ENCODE measurements at regions not wholly inside any gene's neighbourhood (a gene's known extent, or its start where the extent isn't known, plus 50 kb on each side); places are given as distances from the start of the nearest gene placed in this dataset.

DNA sequence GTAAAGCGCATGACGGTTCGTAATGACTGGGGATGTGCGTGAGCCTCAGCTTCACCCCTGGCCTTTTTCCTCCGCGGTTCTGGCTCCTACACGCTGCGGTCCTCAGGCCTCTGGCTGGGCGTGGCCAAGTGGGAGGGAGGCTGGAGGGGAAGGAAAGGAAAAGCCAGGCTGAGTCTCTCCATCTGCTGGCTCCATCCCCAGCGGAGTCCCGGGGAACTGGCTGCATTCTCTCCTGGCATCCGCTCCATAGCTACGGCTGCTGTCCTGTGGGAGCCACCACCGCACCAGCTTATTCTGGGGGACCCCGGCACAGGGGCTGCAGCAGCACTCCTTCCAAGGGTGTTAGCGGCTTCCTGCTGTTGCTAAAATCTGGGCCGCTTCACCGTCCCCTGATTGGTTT lies 68.2 kb upstream of the SLC24A4 start:
- Histone ChIP-seq H3K36me3 (replicated peaks in 1 of 2; ENCODE audit: control insufficient read depth in 1 of 2, insufficient read depth in 2 of 2, low read length in 2 of 2) (no peaks in the 10 kb centered on the region), H3K4me2 (replicated peaks; ENCODE audit: extremely low read depth, low read length, poor library complexity, severe bottlenecking) (peak overlapping the region; percentile 10), H3K9me3 (replicated peaks in 1 of 2; ENCODE audit: control insufficient read depth in 1 of 2, insufficient read depth in 1 of 2, low read length in 2 of 2) (no peaks in the 10 kb centered on the region), H3K4me3 (replicated peaks in 1 of 3; ENCODE audit: low read depth in 2 of 3, low read length in 3 of 3) (peak overlapping the region in 1 of 3 experiments; percentile 44), H3K9ac (ENCODE audit: insufficient read depth, low read length, poor library complexity, severe bottlenecking) (no peak overlapping the region), H4K20me1 (ENCODE audit: insufficient read depth, low read length) (no peaks in the 10 kb centered on the region), H3K79me2 (ENCODE audit: insufficient read depth, low read length) (no peaks in the 10 kb centered on the region), H2AFZ (ENCODE audit: insufficient read depth, low read depth, low read length, poor library complexity, severe bottlenecking) (peak overlapping the region; percentile 38), H3K4me1 (ENCODE audit: control insufficient read depth in 1 of 2, insufficient read depth in 2 of 2, low read length in 2 of 2) (peaks cover 34 to 46% of the 10 kb centered on the region in 2 donors), H3K27me3 (ENCODE audit: control insufficient read depth in 2 of 2, insufficient read depth in 2 of 2, low read length in 2 of 2) (peaks cover 9 to 46% of the 10 kb centered on the region in 2 donors), H3K27ac (ENCODE audit: low read depth in 1 of 2, low read length in 2 of 2) (no peak overlapping the region)
- WGBS (ENCODE audit: insufficient coverage), result 26% methylated on average over 15 of the region's 18 CpGs
- peaks cover 7 to 12% of the 10 kb centered on the region in 2 donors for H3K36me3 Mint-ChIP-seq
- peaks cover 47 to 54% (median 49%) of the 10 kb centered on the region in 3 donors for H3K27me3 Mint-ChIP-seq (ENCODE audit: low read depth in 3 of 3)
- TF ChIP-seq, protein P1, sequence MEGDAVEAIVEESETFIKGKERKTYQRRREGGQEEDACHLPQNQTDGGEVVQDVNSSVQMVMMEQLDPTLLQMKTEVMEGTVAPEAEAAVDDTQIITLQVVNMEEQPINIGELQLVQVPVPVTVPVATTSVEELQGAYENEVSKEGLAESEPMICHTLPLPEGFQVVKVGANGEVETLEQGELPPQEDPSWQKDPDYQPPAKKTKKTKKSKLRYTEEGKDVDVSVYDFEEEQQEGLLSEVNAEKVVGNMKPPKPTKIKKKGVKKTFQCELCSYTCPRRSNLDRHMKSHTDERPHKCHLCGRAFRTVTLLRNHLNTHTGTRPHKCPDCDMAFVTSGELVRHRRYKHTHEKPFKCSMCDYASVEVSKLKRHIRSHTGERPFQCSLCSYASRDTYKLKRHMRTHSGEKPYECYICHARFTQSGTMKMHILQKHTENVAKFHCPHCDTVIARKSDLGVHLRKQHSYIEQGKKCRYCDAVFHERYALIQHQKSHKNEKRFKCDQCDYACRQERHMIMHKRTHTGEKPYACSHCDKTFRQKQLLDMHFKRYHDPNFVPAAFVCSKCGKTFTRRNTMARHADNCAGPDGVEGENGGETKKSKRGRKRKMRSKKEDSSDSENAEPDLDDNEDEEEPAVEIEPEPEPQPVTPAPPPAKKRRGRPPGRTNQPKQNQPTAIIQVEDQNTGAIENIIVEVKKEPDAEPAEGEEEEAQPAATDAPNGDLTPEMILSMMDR (IDR thresholded peaks at IDR 0.05), result no peak
- peaks cover 0 to 6% (median 3%) of the 10 kb centered on the region in 7 donors for H3K9me3 Mint-ChIP-seq
- H3K4me1 Mint-ChIP-seq, result peaks cover 46% of the 10 kb centered on the region
- intact Hi-C loops (cut with micrococcal nuclease), result loop anchor here in 1 of 2 donors (10.0 kb wide), 1 partner anchor 140 kb away; no protein-coding TSS in a partner anchor
- DNase-seq, result peak in 1 of 3 donors; percentile 32
- peak overlapping the region in 1 of 7 donors; percentile 63 for H3K27ac Mint-ChIP-seq
- peak overlapping the region; percentile 61 to 73 for H3K4me3 Mint-ChIP-seq

DNA sequence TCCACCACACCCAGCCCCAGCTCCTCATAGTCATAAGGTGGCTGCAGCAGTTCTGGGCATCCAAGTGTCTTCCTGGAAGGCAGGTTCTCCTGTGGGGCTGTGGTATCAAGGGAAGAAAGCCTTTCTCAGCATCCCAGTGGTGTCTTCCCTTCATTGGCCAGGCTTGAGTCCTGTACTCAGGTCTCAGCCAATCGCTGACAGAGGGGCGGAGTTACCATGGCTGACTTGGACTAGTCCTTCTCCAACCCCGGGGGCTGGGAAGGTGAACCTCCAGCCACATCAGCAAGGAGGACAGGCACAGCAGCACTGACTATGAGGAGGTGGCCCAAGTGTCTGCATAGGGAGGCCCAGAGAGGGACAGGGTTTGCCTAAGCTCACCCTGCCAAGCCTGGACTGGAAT lies 64.0 kb upstream of the SLC24A4 start:
- peak in 1 of 3 donors; percentile 27 for DNase-seq
- H3K36me3 Mint-ChIP-seq, result peaks cover 7 to 10% of the 10 kb centered on the region in 2 donors

More for the DNA sequence above, 64.0 kb upstream of the SLC24A4 start:
- Histone ChIP-seq H3K27me3 (ENCODE audit: control insufficient read depth in 2 of 2, insufficient read depth in 2 of 2, low read length in 2 of 2) (peaks cover 4 to 27% of the 10 kb centered on the region in 2 donors), H3K36me3 (replicated peaks in 1 of 2; ENCODE audit: control insufficient read depth in 1 of 2, insufficient read depth in 2 of 2, low read length in 2 of 2) (no peaks in the 10 kb centered on the region), H3K9me3 (replicated peaks in 1 of 2; ENCODE audit: control insufficient read depth in 1 of 2, insufficient read depth in 1 of 2, low read length in 2 of 2) (no peaks in the 10 kb centered on the region), H3K9ac (ENCODE audit: insufficient read depth, low read length, poor library complexity, severe bottlenecking) (peak overlapping the region; percentile 12), H3K4me1 (ENCODE audit: control insufficient read depth in 1 of 2, insufficient read depth in 2 of 2, low read length in 2 of 2) (peaks cover 73 to 74% of the 10 kb centered on the region in 2 donors), H2AFZ (ENCODE audit: insufficient read depth, low read depth, low read length, poor library complexity, severe bottlenecking) (no peak overlapping the region), H3K4me2 (replicated peaks; ENCODE audit: extremely low read depth, low read length, poor library complexity, severe bottlenecking) (no peak overlapping the region), H3K27ac (ENCODE audit: low read depth in 1 of 2, low read length in 2 of 2) (peak overlapping the region; percentile 86 to 89), H4K20me1 (ENCODE audit: insufficient read depth, low read length) (no peaks in the 10 kb centered on the region), H3K79me2 (ENCODE audit: insufficient read depth, low read length) (no peaks in the 10 kb centered on the region), H3K4me3 (replicated peaks in 1 of 3; ENCODE audit: low read depth in 2 of 3, low read length in 3 of 3) (peak overlapping the region in 1 of 3 experiments; percentile 4)
- H3K4me1 Mint-ChIP-seq, result peaks cover 67% of the 10 kb centered on the region
- peaks cover 0 to 4% (median 0%) of the 10 kb centered on the region in 7 donors for H3K9me3 Mint-ChIP-seq
- intact Hi-C loops (cut with micrococcal nuclease), result loop anchor here in 1 of 2 donors (10.0 kb wide), 1 partner anchor 136 kb away; no protein-coding TSS in a partner anchor
- peaks cover 23 to 32% (median 27%) of the 10 kb centered on the region in 3 donors for H3K27me3 Mint-ChIP-seq (ENCODE audit: low read depth in 3 of 3)
- peak overlapping the region; percentile 80 to 97 (median 94) for H3K27ac Mint-ChIP-seq
- WGBS (ENCODE audit: insufficient coverage), result 100% methylated on average over 2 of the region's 3 CpGs
- TF ChIP-seq, protein P1 (IDR thresholded peaks at IDR 0.05), result no peak
- H3K4me3 Mint-ChIP-seq, result peak overlapping the region in 1 of 2 donors; percentile 21
